Neural progenitor cell (in vitro differentiated cells): ENCODE measurements at regions not wholly inside any gene's neighbourhood (a gene's known extent, or its start where the extent isn't known, plus 50 kb on each side); places are given as distances from the start of the nearest gene placed in this dataset.

Source experiments
- EZH2 ChIP-seq: fragments of 200-600 bp; sonication (generic); IDR thresholded peaks from 2 replicates; pipeline ENCODE4 v1.6.1; 2017; ENCODE audit warnings: antibody characterized with exemption, mild to moderate bottlenecking, moderate library complexity
- EZH2phosphoT487 ChIP-seq: fragments of 200-600 bp; sonication (generic); IDR thresholded peaks from 2 replicates; pipeline ENCODE4 v1.6.1; 2017; ENCODE audit warnings: antibody characterized with exemption
- TF ChIP-seq, protein P1 (sequence below): fragments of 200-600 bp; sonication (generic); IDR thresholded peaks from 2 replicates; pipeline ENCODE4 v1.5.1; 2017; ENCODE audit warnings: antibody characterized with exemption, mild to moderate bottlenecking

DNA sequence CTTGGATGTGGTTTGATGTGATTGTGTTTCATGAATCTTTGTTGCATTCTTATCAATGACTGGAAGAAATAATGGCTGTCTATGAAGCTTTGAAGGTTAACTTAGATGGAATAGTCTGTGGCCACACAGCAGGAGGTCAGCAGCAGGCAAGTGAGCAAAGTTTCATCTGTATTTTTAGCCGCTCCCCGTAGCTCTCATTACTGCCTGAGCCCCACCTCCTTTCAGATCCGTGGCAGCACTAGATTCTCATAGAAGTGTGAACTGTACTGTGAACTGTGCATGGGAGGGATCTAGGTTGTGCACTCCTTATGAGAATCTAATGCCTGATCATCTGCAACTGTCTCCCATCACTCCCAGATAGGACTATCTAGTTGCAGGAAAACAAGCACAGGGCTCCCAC, 660.2 kb downstream of the EPHA7 start:
- TF ChIP-seq, protein P1, sequence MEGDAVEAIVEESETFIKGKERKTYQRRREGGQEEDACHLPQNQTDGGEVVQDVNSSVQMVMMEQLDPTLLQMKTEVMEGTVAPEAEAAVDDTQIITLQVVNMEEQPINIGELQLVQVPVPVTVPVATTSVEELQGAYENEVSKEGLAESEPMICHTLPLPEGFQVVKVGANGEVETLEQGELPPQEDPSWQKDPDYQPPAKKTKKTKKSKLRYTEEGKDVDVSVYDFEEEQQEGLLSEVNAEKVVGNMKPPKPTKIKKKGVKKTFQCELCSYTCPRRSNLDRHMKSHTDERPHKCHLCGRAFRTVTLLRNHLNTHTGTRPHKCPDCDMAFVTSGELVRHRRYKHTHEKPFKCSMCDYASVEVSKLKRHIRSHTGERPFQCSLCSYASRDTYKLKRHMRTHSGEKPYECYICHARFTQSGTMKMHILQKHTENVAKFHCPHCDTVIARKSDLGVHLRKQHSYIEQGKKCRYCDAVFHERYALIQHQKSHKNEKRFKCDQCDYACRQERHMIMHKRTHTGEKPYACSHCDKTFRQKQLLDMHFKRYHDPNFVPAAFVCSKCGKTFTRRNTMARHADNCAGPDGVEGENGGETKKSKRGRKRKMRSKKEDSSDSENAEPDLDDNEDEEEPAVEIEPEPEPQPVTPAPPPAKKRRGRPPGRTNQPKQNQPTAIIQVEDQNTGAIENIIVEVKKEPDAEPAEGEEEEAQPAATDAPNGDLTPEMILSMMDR: no peak
- no peak for TF ChIP-seq EZH2phosphoT487
- no peak for TF ChIP-seq EZH2
